ENCODE measurements at regions not wholly inside any gene's neighbourhood (a gene's known extent, or its start where the extent isn't known, plus 50 kb on each side); places are given as distances from the start of the nearest gene placed in this dataset.

DNA sequence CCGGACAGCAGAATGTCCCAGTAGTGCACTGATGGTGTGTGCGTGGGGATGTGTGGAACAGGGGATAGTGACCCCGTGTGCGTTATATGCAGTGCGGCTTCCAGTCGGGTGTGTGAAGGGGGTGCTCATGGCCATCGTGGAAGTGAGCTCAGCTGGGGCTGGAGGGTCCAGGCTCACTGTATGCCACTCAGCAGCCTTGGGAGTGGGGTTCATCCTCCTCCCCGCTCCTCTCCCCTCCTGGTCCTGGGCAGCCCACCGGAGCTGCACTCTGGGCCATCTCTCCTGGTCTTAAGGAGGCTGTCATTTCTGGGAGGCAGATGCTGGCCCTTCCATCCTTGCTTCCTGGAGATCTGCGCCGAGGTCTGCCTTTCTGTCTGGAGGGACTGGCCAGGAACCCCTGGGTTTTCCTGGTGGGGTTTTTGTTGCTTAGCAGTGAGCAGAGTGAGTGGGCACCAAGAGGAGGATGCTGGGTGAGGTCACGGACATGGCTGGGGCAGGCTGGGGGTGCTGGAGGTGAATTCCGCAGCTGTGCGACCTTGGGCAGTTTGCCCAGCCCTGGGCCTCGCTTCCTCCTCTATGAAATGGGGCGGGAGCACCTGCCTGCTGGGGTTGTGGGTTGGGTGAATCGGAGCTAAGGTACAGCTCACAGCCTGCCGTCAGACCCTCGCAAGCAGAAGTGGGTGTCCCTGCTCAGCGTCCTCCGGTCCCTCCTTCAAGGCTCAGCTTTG lies 164.1 kb downstream of the SEC14L1 start (continued):
- TF ChIP-seq ZNF263 (CRISPR knock-in tag; IDR thresholded peaks at IDR 0.05) (peak; percentile 91), ZBTB7B (CRISPR knock-in tag; IDR thresholded peaks at IDR 0.05) (peak; percentile 82), ZFP37 (CRISPR knock-in tag; IDR thresholded peaks at IDR 0.05; ENCODE audit: borderline replicate concordance) (no peak), MED1 (CRISPR knock-in tag; IDR thresholded peaks at IDR 0.05) (peak; percentile 86), CHD4 (IDR thresholded peaks at IDR 0.05; ENCODE audit: borderline replicate concordance, low read length) (no peak), SETDB1 (CRISPR knock-in tag; IDR thresholded peaks at IDR 0.05; ENCODE audit: borderline replicate concordance) (no peak), HNRNPL (IDR thresholded peaks at IDR 0.05; ENCODE audit: low read depth, low read length) (peak; percentile 91), ZNF749 (CRISPR knock-in tag; IDR thresholded peaks at IDR 0.05; ENCODE audit: borderline replicate concordance) (no peak), SSRP1 (CRISPR knock-in tag; IDR thresholded peaks at IDR 0.05) (no peak), TGIF2 (CRISPR knock-in tag; IDR thresholded peaks at IDR 0.05) (0 out of 2 replicates have a peak, but pooled peaks have one; percentile 31), POLR2G (IDR thresholded peaks at IDR 0.05; ENCODE audit: low read depth, low read length) (peak; percentile 29), ZNF101 (CRISPR knock-in tag; IDR thresholded peaks at IDR 0.05; ENCODE audit: borderline replicate concordance, low read depth) (no peak)
- TF ChIP-seq, protein P1, sequence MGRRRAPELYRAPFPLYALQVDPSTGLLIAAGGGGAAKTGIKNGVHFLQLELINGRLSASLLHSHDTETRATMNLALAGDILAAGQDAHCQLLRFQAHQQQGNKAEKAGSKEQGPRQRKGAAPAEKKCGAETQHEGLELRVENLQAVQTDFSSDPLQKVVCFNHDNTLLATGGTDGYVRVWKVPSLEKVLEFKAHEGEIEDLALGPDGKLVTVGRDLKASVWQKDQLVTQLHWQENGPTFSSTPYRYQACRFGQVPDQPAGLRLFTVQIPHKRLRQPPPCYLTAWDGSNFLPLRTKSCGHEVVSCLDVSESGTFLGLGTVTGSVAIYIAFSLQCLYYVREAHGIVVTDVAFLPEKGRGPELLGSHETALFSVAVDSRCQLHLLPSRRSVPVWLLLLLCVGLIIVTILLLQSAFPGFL (CRISPR knock-in tag; IDR thresholded peaks at IDR 0.05): no peak
- TF ChIP-seq, protein P2, sequence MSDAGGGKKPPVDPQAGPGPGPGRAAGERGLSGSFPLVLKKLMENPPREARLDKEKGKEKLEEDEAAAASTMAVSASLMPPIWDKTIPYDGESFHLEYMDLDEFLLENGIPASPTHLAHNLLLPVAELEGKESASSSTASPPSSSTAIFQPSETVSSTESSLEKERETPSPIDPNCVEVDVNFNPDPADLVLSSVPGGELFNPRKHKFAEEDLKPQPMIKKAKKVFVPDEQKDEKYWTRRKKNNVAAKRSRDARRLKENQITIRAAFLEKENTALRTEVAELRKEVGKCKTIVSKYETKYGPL (CRISPR knock-in tag; IDR thresholded peaks at IDR 0.05): no peak
- TF ChIP-seq, protein P3, sequence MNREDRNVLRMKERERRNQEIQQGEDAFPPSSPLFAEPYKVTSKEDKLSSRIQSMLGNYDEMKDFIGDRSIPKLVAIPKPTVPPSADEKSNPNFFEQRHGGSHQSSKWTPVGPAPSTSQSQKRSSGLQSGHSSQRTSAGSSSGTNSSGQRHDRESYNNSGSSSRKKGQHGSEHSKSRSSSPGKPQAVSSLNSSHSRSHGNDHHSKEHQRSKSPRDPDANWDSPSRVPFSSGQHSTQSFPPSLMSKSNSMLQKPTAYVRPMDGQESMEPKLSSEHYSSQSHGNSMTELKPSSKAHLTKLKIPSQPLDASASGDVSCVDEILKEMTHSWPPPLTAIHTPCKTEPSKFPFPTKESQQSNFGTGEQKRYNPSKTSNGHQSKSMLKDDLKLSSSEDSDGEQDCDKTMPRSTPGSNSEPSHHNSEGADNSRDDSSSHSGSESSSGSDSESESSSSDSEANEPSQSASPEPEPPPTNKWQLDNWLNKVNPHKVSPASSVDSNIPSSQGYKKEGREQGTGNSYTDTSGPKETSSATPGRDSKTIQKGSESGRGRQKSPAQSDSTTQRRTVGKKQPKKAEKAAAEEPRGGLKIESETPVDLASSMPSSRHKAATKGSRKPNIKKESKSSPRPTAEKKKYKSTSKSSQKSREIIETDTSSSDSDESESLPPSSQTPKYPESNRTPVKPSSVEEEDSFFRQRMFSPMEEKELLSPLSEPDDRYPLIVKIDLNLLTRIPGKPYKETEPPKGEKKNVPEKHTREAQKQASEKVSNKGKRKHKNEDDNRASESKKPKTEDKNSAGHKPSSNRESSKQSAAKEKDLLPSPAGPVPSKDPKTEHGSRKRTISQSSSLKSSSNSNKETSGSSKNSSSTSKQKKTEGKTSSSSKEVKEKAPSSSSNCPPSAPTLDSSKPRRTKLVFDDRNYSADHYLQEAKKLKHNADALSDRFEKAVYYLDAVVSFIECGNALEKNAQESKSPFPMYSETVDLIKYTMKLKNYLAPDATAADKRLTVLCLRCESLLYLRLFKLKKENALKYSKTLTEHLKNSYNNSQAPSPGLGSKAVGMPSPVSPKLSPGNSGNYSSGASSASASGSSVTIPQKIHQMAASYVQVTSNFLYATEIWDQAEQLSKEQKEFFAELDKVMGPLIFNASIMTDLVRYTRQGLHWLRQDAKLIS (CRISPR knock-in tag; IDR thresholded peaks at IDR 0.05): no peak
- TF ChIP-seq, protein P4, sequence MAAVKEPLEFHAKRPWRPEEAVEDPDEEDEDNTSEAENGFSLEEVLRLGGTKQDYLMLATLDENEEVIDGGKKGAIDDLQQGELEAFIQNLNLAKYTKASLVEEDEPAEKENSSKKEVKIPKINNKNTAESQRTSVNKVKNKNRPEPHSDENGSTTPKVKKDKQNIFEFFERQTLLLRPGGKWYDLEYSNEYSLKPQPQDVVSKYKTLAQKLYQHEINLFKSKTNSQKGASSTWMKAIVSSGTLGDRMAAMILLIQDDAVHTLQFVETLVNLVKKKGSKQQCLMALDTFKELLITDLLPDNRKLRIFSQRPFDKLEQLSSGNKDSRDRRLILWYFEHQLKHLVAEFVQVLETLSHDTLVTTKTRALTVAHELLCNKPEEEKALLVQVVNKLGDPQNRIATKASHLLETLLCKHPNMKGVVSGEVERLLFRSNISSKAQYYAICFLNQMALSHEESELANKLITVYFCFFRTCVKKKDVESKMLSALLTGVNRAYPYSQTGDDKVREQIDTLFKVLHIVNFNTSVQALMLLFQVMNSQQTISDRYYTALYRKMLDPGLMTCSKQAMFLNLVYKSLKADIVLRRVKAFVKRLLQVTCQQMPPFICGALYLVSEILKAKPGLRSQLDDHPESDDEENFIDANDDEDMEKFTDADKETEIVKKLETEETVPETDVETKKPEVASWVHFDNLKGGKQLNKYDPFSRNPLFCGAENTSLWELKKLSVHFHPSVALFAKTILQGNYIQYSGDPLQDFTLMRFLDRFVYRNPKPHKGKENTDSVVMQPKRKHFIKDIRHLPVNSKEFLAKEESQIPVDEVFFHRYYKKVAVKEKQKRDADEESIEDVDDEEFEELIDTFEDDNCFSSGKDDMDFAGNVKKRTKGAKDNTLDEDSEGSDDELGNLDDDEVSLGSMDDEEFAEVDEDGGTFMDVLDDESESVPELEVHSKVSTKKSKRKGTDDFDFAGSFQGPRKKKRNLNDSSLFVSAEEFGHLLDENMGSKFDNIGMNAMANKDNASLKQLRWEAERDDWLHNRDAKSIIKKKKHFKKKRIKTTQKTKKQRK (IDR thresholded peaks at IDR 0.05; ENCODE audit: low read length): no peak
- TF ChIP-seq, protein P5, sequence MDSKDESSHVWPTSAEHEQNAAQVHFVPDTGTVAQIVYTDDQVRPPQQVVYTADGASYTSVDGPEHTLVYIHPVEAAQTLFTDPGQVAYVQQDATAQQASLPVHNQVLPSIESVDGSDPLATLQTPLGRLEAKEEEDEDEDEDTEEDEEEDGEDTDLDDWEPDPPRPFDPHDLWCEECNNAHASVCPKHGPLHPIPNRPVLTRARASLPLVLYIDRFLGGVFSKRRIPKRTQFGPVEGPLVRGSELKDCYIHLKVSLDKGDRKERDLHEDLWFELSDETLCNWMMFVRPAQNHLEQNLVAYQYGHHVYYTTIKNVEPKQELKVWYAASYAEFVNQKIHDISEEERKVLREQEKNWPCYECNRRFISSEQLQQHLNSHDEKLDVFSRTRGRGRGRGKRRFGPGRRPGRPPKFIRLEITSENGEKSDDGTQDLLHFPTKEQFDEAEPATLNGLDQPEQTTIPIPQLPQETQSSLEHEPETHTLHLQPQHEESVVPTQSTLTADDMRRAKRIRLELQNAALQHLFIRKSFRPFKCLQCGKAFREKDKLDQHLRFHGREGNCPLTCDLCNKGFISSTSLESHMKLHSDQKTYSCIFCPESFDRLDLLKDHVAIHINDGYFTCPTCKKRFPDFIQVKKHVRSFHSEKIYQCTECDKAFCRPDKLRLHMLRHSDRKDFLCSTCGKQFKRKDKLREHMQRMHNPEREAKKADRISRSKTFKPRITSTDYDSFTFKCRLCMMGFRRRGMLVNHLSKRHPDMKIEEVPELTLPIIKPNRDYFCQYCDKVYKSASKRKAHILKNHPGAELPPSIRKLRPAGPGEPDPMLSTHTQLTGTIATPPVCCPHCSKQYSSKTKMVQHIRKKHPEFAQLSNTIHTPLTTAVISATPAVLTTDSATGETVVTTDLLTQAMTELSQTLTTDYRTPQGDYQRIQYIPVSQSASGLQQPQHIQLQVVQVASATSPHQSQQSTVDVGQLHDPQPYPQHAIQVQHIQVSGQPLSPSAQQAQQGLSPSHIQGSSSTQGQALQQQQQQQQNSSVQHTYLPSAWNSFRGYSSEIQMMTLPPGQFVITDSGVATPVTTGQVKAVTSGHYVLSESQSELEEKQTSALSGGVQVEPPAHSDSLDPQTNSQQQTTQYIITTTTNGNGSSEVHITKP (CRISPR knock-in tag; IDR thresholded peaks at IDR 0.05; ENCODE audit: low read depth): no peak

All from HepG2 (cell line).